Stimulated activated naive CD8-positive, alpha-beta T cell treated with anti-CD3 and anti-CD28 coated beads, Interleukin-15, Interleukin-2, amounts not matched to agents 100 ng/mL and 50 ng/mL, for 24 hours (primary cell): ENCODE measurements at regions not wholly inside any gene's neighbourhood (a gene's known extent, or its start where the extent isn't known, plus 50 kb on each side); places are given as distances from the start of the nearest gene placed in this dataset.
"Not testable (repeated sequence)": the region's sequence is repeated elsewhere in the genome, so short reads cannot be mapped to it uniquely, and the experiment has no call there.

Source experiments
- H3K27ac Mint-ChIP-seq: one replicate; pipeline ENCODE4 v1.8.0; 2021; ENCODE audit warnings: mild to moderate bottlenecking, mixed read lengths
- H3K27me3 Mint-ChIP-seq: one replicate; pipeline ENCODE4 v1.8.0; 2021; ENCODE audit warnings: mixed read lengths
- H3K36me3 Mint-ChIP-seq: one replicate; pipeline ENCODE4 v1.8.0; 2021; ENCODE audit warnings: low read depth, mixed read lengths
- H3K4me1 Mint-ChIP-seq: one replicate; pipeline ENCODE4 v1.8.0; 2021; ENCODE audit warnings: low read depth, mixed read lengths
- H3K4me3 Mint-ChIP-seq: one replicate; pipeline ENCODE4 v1.8.0; 2021; ENCODE audit warnings: mild to moderate bottlenecking, mixed read lengths
- H3K9me3 Mint-ChIP-seq: one replicate; pipeline ENCODE4 v1.8.0; 2021; ENCODE audit warnings: mixed read lengths

- peaks cover 9% of the 10 kb centered on the region for H3K9me3 Mint-ChIP-seq
- H3K27ac Mint-ChIP-seq, result no peak overlapping the region
- H3K36me3 Mint-ChIP-seq, result peaks cover 4% of the 10 kb centered on the region
- H3K27me3 Mint-ChIP-seq, result no peaks in the 10 kb centered on the region
- no peak overlapping the region for H3K4me3 Mint-ChIP-seq
- peaks cover 12% of the 10 kb centered on the region for H3K4me1 Mint-ChIP-seq
These were observed 360.0 kb downstream of the CD83 start for GRCh38 chr6:14477559-14477958.

- H3K4me1 Mint-ChIP-seq, result peaks cover 12% of the 10 kb centered on the region
- H3K27ac Mint-ChIP-seq, result no peak overlapping the region
- H3K36me3 Mint-ChIP-seq, result peaks cover 4% of the 10 kb centered on the region
- peaks cover 9% of the 10 kb centered on the region for H3K9me3 Mint-ChIP-seq
- no peaks in the 10 kb centered on the region for H3K27me3 Mint-ChIP-seq
- H3K4me3 Mint-ChIP-seq, result no peak overlapping the region
These were observed 361.0 kb downstream of the CD83 start for GRCh38 chr6:14478381-14479225.

GRCh38 chr6:14481946-14482345 is 364.4 kb downstream of the CD83 start:
- not testable (repeated sequence) for H3K4me1 Mint-ChIP-seq, H3K9me3 Mint-ChIP-seq, H3K27ac Mint-ChIP-seq, H3K36me3 Mint-ChIP-seq, H3K4me3 Mint-ChIP-seq, H3K27me3 Mint-ChIP-seq

DNA sequence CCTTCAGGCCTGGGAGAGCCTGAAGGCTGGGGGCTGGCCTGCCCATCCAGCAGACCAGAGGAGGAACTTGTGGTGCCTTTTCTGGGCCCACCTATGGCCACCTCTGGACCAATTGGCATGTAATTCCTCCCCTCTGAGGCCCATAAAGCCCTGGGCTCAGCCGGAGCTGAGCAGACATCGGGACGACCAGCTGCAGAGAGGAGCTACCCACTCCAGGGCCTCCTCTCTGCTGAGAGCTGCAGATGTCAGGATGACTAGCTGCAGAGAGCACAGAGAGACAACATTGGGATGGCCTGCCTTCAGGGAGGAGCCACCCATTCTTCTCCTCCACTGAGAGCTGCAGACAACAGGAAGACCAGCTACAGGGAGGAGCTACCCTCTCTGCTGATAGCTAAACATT is 370.1 kb downstream of the CD83 start:
- H3K27me3 Mint-ChIP-seq, result no peaks in the 10 kb centered on the region
- H3K4me1 Mint-ChIP-seq, result peaks cover 7% of the 10 kb centered on the region
- H3K36me3 Mint-ChIP-seq, result no peaks in the 10 kb centered on the region
- H3K4me3 Mint-ChIP-seq, result no peak overlapping the region
- H3K9me3 Mint-ChIP-seq, result no peaks in the 10 kb centered on the region
- H3K27ac Mint-ChIP-seq, result no peak overlapping the region

DNA sequence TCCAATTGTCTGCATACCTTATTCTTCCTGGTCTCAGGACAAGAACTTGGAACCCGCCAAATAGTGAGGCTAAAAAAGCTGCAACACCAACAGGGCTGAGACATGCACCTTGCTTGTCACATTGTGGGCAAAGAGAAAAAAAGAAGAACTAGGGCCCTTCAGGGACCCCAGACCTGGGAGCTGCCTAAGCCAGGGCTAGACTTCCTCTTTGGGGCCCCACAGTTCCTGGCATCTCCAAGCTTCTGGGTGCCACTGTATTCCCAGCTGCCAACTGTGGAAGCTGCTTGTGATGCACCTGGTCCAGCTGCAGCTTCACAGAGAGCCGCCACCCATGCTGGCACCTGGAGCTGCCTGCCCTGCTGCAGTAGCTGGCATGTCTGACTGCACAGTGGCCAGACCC is 370.6 kb downstream of the CD83 start:
- H3K27me3 Mint-ChIP-seq, result no peaks in the 10 kb centered on the region
- no peak overlapping the region for H3K27ac Mint-ChIP-seq
- no peaks in the 10 kb centered on the region for H3K36me3 Mint-ChIP-seq
- no peaks in the 10 kb centered on the region for H3K9me3 Mint-ChIP-seq
- H3K4me3 Mint-ChIP-seq, result no peak overlapping the region
- peaks cover 7% of the 10 kb centered on the region for H3K4me1 Mint-ChIP-seq

DNA sequence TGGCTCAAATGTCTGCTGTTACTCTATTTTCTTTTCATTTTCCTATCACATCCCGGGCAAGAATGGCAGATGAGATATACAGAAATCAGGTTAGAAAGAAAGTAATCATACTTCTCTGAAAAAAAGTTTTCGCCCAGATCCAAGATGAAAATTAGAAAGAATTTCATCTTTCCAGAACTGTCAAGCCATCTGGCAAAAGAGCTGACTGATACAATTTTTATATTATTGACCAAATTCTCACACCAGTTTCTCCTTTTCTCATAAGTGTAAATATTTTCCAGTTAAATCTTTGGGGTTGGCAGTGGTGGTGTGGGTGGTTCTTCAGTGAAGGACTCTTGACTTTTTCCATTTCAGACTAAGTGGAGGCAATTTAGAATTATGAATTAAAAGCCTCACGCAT is 371.9 kb downstream of the CD83 start:
- Mint-ChIP-seq H3K4me3 (no peak overlapping the region), H3K9me3 (no peaks in the 10 kb centered on the region), H3K4me1 (peaks cover 7% of the 10 kb centered on the region), H3K36me3 (no peaks in the 10 kb centered on the region), H3K27ac (no peak overlapping the region), H3K27me3 (no peaks in the 10 kb centered on the region)

DNA sequence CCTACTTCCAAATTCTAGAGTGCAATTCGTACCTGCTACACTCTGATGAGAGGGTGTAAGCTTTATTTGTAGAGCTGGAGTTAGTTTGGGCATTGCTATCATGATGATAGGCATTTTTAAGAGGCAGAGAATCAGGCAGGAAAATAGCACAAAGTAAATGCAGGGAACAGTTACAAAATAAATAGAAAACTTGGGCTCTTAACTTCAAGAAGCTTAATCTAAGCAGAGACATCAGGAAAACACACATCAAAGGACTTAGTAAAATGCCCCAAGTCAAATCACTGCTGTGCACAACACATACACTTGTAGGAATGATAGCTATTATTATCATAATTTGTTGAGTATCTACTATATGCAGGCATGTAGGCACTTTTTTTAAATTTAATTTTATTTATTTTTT is 381.2 kb downstream of the CD83 start:
- H3K27ac Mint-ChIP-seq, result no peak overlapping the region
- H3K9me3 Mint-ChIP-seq, result peaks cover 21% of the 10 kb centered on the region

GRCh38 chr6:14499309-14499708 is 381.7 kb downstream of the CD83 start:
- H3K27ac Mint-ChIP-seq, result no peak overlapping the region
- peaks cover 21% of the 10 kb centered on the region for H3K9me3 Mint-ChIP-seq
- H3K4me3 Mint-ChIP-seq, result no peak overlapping the region
- H3K36me3 Mint-ChIP-seq, result peaks cover 7% of the 10 kb centered on the region
- H3K4me1 Mint-ChIP-seq, result no peaks in the 10 kb centered on the region
- peaks cover 6% of the 10 kb centered on the region for H3K27me3 Mint-ChIP-seq

More for the DNA sequence above, 381.2 kb downstream of the CD83 start:
- Mint-ChIP-seq H3K36me3 (peaks cover 7% of the 10 kb centered on the region), H3K4me1 (no peaks in the 10 kb centered on the region), H3K27me3 (peaks cover 6% of the 10 kb centered on the region), H3K4me3 (no peak overlapping the region)

DNA sequence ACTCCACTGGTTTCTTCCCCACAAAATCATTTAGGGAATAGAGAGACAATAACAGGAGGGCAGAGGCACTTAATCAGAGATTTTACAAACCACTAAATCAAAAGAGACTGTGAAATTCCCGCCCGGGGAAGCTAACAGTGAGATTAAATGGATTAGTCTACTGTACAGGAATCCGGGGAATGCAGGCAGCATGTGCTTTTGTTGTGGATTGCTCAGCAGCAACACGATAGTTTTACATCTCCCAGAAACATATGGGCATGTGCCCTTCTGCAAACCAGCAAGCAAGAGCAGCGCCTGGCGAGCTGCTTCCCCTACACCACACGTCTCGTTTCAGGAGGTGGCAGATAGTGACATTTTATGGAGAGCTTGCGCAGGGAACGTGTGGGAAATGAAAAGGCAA is 382.3 kb downstream of the CD83 start:
- H3K27ac Mint-ChIP-seq, result no peak overlapping the region
- peaks cover 21% of the 10 kb centered on the region for H3K9me3 Mint-ChIP-seq
- H3K27me3 Mint-ChIP-seq, result peaks cover 6% of the 10 kb centered on the region
- H3K4me1 Mint-ChIP-seq, result no peaks in the 10 kb centered on the region
- peaks cover 7% of the 10 kb centered on the region for H3K36me3 Mint-ChIP-seq
- H3K4me3 Mint-ChIP-seq, result no peak overlapping the region

- H3K27me3 Mint-ChIP-seq, result peaks cover 6% of the 10 kb centered on the region
- H3K27ac Mint-ChIP-seq, result no peak overlapping the region
- peaks cover 18% of the 10 kb centered on the region for H3K9me3 Mint-ChIP-seq
- H3K4me1 Mint-ChIP-seq, result no peaks in the 10 kb centered on the region
- no peak overlapping the region for H3K4me3 Mint-ChIP-seq
- H3K36me3 Mint-ChIP-seq, result peaks cover 7% of the 10 kb centered on the region
These were observed 383.2 kb downstream of the CD83 start for GRCh38 chr6:14500809-14501208.

- Mint-ChIP-seq H3K27me3 (peaks cover 4% of the 10 kb centered on the region), H3K36me3 (peaks cover 7% of the 10 kb centered on the region), H3K27ac (no peak overlapping the region), H3K4me3 (no peak overlapping the region), H3K9me3 (peaks cover 14% of the 10 kb centered on the region), H3K4me1 (no peaks in the 10 kb centered on the region)
These were observed 383.7 kb downstream of the CD83 start for GRCh38 chr6:14501240-14501639.

GRCh38 chr6:14501914-14502313 is 384.3 kb downstream of the CD83 start:
- H3K36me3 Mint-ChIP-seq, result peaks cover 7% of the 10 kb centered on the region
- H3K9me3 Mint-ChIP-seq, result peaks cover 7% of the 10 kb centered on the region
- H3K27me3 Mint-ChIP-seq, result no peaks in the 10 kb centered on the region
- no peak overlapping the region for H3K4me3 Mint-ChIP-seq
- H3K4me1 Mint-ChIP-seq, result peaks cover 5% of the 10 kb centered on the region
- no peak overlapping the region for H3K27ac Mint-ChIP-seq

DNA sequence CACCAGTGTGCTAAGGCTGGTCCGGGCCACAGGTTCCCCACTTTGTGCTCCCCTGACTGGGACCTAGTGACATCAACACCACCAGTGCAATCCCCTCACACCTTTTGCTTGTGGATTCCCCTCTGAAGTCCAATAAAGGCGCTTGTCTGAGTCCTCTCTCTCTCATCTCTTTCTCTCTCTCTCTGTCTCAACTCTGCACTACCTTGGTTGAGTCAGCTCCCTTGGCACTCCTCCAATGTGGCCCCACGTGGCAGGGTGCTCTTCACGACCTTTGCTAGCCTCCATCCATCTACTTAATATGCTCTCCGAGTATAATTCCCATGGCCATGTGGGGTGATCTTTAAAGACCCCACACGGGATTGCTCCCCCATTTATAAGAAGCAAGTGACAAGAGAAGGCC is 385.0 kb downstream of the CD83 start:
- H3K36me3 Mint-ChIP-seq, result peaks cover under 1% of the 10 kb centered on the region
- peaks cover under 1% of the 10 kb centered on the region for H3K9me3 Mint-ChIP-seq
- H3K27ac Mint-ChIP-seq, result no peak overlapping the region
- no peak overlapping the region for H3K4me3 Mint-ChIP-seq
- H3K4me1 Mint-ChIP-seq, result peaks cover 7% of the 10 kb centered on the region
- H3K27me3 Mint-ChIP-seq, result no peaks in the 10 kb centered on the region

- Mint-ChIP-seq H3K36me3 (no peaks in the 10 kb centered on the region), H3K27me3 (no peaks in the 10 kb centered on the region), H3K9me3 (no peaks in the 10 kb centered on the region), H3K4me3 (no peak overlapping the region), H3K27ac (no peak overlapping the region), H3K4me1 (peaks cover 7% of the 10 kb centered on the region)
These were observed 387.8 kb downstream of the CD83 start for GRCh38 chr6:14505401-14505800.

- Mint-ChIP-seq H3K27me3 (peaks cover 1% of the 10 kb centered on the region), H3K4me3 (no peak overlapping the region), H3K9me3 (no peaks in the 10 kb centered on the region), H3K36me3 (no peaks in the 10 kb centered on the region), H3K27ac (no peak overlapping the region), H3K4me1 (peaks cover 7% of the 10 kb centered on the region)
These were observed 389.2 kb downstream of the CD83 start for GRCh38 chr6:14506656-14507246.

DNA sequence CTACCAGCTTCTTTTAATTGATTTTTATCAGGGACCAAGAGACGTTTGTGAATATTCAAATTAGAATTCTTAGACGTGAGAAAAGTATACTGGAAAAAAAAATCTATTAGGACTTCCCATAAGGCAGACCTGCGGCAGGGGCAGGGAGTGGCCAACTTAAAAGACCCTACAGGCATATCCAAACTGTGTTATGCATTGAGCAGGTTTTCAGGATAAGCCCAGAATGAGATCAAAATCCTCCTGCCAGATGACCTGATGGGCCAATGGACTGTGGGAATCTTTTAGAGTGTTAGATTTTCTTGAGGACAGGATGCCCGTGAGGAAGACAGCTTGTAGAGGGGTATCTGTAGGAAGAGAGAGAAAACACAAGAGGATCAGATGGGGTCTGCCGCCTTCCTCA is 391.5 kb downstream of the CD83 start:
- no peaks in the 10 kb centered on the region for H3K9me3 Mint-ChIP-seq
- peaks cover 6% of the 10 kb centered on the region for H3K27me3 Mint-ChIP-seq

More for the DNA sequence above, 391.5 kb downstream of the CD83 start:
- no peak overlapping the region for H3K4me3 Mint-ChIP-seq
- H3K4me1 Mint-ChIP-seq, result peaks cover 15% of the 10 kb centered on the region
- H3K27ac Mint-ChIP-seq, result no peak overlapping the region
- no peaks in the 10 kb centered on the region for H3K36me3 Mint-ChIP-seq
